CD1c-positive myeloid dendritic cell (primary cell): ENCODE measurements at regions not wholly inside any gene's neighbourhood (a gene's known extent, or its start where the extent isn't known, plus 50 kb on each side); places are given as distances from the start of the nearest gene placed in this dataset.
"Not testable (repeated sequence)": the region's sequence is repeated elsewhere in the genome, so short reads cannot be mapped to it uniquely, and the experiment has no call there.

Experiments
- DNase-seq: peaks from one replicate; pipeline ENCODE4 v3.0.0-alpha.2; 2016; ENCODE audit errors: extremely low spot score

- DNase-seq, result no peak
These were observed 729.3 kb upstream of the ACTRT1 start for GRCh38 chrX:128781506-128781905.

- no peak for DNase-seq
These were observed 728.7 kb upstream of the ACTRT1 start for GRCh38 chrX:128780934-128781333.

- DNase-seq, result no peak
These were observed 717.3 kb upstream of the ACTRT1 start for GRCh38 chrX:128769495-128769894.

- DNase-seq, result no peak
These were observed 707.5 kb upstream of the ACTRT1 start for GRCh38 chrX:128759745-128760144.

- DNase-seq, result no peak
These were observed 707.0 kb upstream of the ACTRT1 start for GRCh38 chrX:128759177-128759576.

- DNase-seq, result no peak
These were observed 701.9 kb upstream of the ACTRT1 start for GRCh38 chrX:128754130-128754529.

- DNase-seq, result no peak
These were observed 687.3 kb upstream of the ACTRT1 start for GRCh38 chrX:128739539-128739938.

- no peak for DNase-seq
These were observed 676.7 kb upstream of the ACTRT1 start for GRCh38 chrX:128728943-128729342.

GRCh38 chrX:128717635-128718578, 665.7 kb upstream of the ACTRT1 start:
- DNase-seq, result no peak

- DNase-seq, result no peak
These were observed 662.2 kb upstream of the ACTRT1 start for GRCh38 chrX:128714425-128714824.

GRCh38 chrX:128699716-128700285, 647.6 kb upstream of the ACTRT1 start:
- DNase-seq, result no peak

- no peak for DNase-seq
These were observed 646.5 kb upstream of the ACTRT1 start for GRCh38 chrX:128698573-128699181.

GRCh38 chrX:128691872-128692271, 639.7 kb upstream of the ACTRT1 start:
- DNase-seq, result no peak

- no peak for DNase-seq
These were observed 633.2 kb upstream of the ACTRT1 start for GRCh38 chrX:128685387-128685786.

GRCh38 chrX:128676651-128677050, 624.4 kb upstream of the ACTRT1 start:
- DNase-seq, result no peak

- DNase-seq, result not testable (repeated sequence)
These were observed 622.3 kb upstream of the ACTRT1 start for GRCh38 chrX:128674326-128675086.

GRCh38 chrX:128664211-128664610, 612.0 kb upstream of the ACTRT1 start:
- DNase-seq, result no peak

GRCh38 chrX:128653524-128654060, 601.4 kb upstream of the ACTRT1 start:
- DNase-seq, result no peak

- DNase-seq, result no peak
These were observed 598.1 kb upstream of the ACTRT1 start for GRCh38 chrX:128650326-128650725.

- no peak for DNase-seq
These were observed 582.6 kb upstream of the ACTRT1 start for GRCh38 chrX:128634754-128635153.

- no peak for DNase-seq
These were observed 571.2 kb upstream of the ACTRT1 start for GRCh38 chrX:128623361-128623760.

- no peak for DNase-seq
These were observed 570.1 kb upstream of the ACTRT1 start for GRCh38 chrX:128622296-128622695.
